GM18511 (cell line): ENCODE measurements at regions not wholly inside any gene's neighbourhood (a gene's known extent, or its start where the extent isn't known, plus 50 kb on each side); places are given as distances from the start of the nearest gene placed in this dataset.

Experiments
- ATAC-seq: cut with Tn5 transposase; IDR thresholded peaks from one replicate; pipeline ENCODE4 v1.9.1; 2021; ENCODE audit warnings: mild to moderate bottlenecking, moderate library complexity; ENCODE audit not compliant: unreplicated experiment

DNA sequence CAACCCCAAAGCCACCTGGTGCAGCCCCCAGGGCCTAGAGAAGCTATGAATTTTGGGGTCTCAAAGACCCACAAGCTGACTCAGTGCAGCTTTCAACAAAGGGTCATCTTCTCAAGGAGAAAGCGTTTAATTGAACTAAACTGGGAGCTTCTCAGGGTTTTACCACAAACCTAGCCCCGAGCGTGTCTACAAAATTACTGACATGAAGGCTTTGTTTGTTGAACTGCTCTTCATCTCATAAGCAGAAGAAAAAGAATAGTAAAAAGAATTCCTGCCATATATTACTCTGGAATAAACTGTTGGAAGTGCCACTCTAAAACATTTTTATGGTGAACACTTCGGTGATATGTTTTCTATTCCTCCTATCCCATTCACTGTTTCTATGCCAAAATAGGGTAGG, 50.8 kb upstream of the INCENP start:
- ATAC-seq: no peak

DNA sequence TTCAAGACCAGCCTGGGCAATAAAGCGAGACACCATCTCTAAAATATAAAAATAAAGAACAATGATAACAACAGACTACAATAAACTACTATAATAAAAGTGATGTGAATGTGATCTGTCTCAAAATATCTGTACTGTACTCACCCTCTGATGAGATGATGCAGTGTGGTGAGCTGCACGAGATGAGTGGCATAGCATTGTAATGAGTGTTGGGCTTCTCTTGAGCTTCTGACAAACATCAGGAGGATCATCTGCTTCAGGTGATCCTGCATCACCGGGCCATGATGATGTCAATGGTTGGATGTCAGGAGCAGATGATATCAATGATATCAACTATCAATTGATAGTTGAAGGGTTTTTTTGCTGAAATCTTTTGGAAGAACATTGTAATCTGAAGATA, 52.4 kb upstream of the INCENP start:
- no peak for ATAC-seq

GRCh38 chr11:62069986-62070919, 53.6 kb upstream of the INCENP start:
- no peak for ATAC-seq

GRCh38 chr11:62069374-62069773, 54.4 kb upstream of the INCENP start:
- no peak for ATAC-seq

DNA sequence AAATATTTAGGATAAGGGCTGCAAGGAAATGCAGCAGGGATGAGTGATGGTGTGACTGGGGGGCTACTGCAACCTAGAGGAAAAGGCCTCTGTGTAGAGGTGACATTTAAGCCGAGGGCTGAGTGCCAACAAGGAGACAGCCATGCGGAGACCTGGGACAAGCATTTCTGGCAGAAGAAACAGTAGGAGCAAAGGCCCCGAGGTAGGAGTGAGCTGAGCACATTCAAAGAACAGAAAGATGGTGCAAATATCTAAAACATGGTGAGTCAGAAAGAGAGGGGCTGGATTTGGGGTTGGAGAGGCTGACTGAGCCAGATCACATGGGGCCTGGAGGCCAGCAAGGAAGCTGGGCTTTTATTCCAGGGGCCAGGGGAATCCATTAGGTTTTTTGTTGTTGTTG, 55.1 kb upstream of the INCENP start:
- no peak for ATAC-seq

DNA sequence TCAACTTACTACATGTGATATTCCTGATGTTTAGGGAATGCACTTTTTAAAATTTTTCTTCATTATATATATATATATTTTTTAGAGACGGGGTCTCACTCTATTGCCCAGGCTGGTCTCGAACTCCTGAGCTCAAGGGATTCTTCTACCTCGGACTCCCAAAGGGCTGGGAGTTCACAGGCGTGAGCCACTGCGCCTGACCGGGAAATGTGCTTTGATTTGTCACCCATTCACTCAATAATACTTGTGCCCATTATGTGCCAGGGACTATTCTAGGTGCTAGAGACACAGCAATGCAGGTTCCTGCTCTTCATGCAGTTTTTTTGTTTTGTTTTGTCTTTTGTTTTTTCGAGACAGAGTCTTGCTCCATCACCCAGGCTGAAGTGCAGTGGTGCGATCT, 56.1 kb upstream of the INCENP start:
- ATAC-seq: no peak

GRCh38 chr11:62064221-62064620, 59.6 kb upstream of the INCENP start:
- ATAC-seq: no peak

GRCh38 chr11:62062223-62062861, 61.5 kb upstream of the INCENP start:
- no peak for ATAC-seq

GRCh38 chr11:62061356-62062222, 62.2 kb upstream of the INCENP start:
- no peak for ATAC-seq

GRCh38 chr11:62057069-62057468, 66.7 kb upstream of the INCENP start:
- no peak for ATAC-seq

- ATAC-seq: no peak
These were observed 67.8 kb upstream of the INCENP start for GRCh38 chr11:62055970-62056369.

GRCh38 chr11:62054484-62055121, 69.2 kb upstream of the INCENP start:
- no peak for ATAC-seq

- no peak for ATAC-seq
These were observed 69.7 kb upstream of the INCENP start for GRCh38 chr11:62054081-62054480.

- no peak for ATAC-seq
These were observed 73.1 kb upstream of the INCENP start for GRCh38 chr11:62050716-62051115.

- ATAC-seq: no peak
These were observed 75.7 kb upstream of the INCENP start for GRCh38 chr11:62048100-62048499.

DNA sequence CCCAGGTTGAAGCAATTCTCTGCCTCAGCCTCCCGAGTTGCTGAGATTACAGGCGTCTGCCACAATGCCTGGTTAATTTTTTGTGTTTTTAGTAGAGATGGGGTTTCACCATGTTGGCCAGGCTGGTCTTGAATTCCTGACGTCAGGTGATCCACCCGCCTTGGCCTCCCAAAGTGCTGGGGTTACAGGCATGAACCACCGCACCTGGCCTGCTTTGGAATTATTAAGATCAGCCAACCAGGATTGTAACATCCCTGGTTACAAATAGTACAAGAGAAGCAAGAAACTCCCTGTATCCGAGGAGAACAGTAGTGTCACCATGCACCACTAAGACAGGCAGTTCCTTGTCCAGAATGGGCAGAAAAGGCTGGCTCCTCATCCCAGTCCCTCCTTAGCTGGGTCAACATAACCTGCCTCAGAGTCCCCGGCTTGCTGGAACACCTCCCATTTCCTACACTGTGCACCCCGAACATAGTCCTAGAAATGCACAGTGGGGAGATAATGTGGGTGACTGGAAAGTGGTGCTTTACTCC, 77.2 kb upstream of the INCENP start:
- ATAC-seq: no peak

GRCh38 chr11:62044639-62045121, 77.2 kb upstream of the FTH1 start:
- no peak for ATAC-seq

DNA sequence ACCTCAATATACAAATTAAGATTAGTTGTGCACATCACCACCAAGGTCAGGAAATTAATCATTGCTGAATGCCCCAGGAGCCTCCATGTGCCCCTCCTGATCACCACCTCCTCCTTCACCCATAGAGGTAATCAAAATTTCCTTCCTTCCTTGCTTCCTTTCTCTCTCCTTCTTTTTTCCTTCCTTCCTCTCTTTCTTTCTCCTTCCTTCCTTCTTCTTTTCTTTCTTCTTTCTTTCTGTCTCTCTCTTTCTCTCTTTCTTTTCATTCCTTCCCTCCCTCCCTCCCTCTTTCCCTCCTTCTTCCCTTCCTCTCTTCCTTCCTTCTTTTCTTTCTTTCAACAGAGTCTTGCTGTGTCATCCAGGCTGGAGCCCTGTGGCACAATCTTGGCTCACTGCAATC, 67.9 kb upstream of the FTH1 start:
- no peak for ATAC-seq

DNA sequence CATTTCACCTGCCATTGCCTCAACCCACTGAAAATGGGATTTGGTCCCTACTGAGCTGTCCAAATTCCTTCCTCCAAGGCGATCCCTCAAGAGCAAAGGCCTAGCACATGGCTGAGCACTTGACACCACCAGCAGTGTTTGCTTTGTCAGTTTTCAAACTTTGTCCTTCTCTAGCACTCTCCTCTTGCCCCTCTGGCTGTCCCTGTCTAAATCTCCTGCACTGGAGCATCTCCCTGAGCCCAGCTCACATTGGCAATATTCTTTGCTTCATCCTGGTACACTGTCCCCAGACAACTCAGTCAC, 66.6 kb upstream of the FTH1 start:
- no peak for ATAC-seq

- ATAC-seq: no peak
These were observed 66.0 kb upstream of the FTH1 start for GRCh38 chr11:62033191-62034035.
